22Rv1 (cell line): ENCODE measurements at regions not wholly inside any gene's neighbourhood (a gene's known extent, or its start where the extent isn't known, plus 50 kb on each side); places are given as distances from the start of the nearest gene placed in this dataset.

Experiments used
- H3K27ac ChIP-seq: fragments of 450-650 bp; 2 replicates; pipeline ENCODE4 v1.5.1; 2017
- ZFX ChIP-seq: fragments of 450-650 bp; IDR thresholded peaks from 2 replicates; pipeline ENCODE4 v1.6.1; 2017; ENCODE audit warnings: antibody characterized with exemption, borderline replicate concordance
- TF ChIP-seq, protein P1 (sequence below): fragments of 450-650 bp; IDR thresholded peaks from 2 replicates; pipeline ENCODE4 v1.5.1; 2017; ENCODE audit warnings: mild to moderate bottlenecking

DNA sequence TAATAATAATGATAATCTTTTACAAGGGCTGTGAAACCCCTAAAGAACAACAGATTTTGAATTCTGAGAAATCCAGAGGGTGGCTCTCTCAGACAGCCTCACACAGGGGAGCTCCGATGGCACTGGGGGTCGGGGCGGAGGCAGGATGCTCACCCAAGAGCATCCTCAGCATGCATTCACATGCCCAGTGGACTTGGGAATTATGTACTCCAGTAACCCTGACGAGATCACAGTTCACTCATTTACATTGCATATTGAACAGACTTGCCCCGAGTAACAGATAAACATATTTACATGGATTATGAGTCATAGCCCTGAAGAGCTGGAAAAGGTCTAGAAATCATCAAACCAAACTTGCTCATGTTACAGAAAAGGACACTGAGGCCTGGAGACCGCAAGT lies 482.7 kb upstream of the JARID2 start:
- no peak overlapping the region for H3K27ac ChIP-seq
- TF ChIP-seq, protein P1, sequence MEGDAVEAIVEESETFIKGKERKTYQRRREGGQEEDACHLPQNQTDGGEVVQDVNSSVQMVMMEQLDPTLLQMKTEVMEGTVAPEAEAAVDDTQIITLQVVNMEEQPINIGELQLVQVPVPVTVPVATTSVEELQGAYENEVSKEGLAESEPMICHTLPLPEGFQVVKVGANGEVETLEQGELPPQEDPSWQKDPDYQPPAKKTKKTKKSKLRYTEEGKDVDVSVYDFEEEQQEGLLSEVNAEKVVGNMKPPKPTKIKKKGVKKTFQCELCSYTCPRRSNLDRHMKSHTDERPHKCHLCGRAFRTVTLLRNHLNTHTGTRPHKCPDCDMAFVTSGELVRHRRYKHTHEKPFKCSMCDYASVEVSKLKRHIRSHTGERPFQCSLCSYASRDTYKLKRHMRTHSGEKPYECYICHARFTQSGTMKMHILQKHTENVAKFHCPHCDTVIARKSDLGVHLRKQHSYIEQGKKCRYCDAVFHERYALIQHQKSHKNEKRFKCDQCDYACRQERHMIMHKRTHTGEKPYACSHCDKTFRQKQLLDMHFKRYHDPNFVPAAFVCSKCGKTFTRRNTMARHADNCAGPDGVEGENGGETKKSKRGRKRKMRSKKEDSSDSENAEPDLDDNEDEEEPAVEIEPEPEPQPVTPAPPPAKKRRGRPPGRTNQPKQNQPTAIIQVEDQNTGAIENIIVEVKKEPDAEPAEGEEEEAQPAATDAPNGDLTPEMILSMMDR, result no peak
- TF ChIP-seq ZFX, result no peak

DNA sequence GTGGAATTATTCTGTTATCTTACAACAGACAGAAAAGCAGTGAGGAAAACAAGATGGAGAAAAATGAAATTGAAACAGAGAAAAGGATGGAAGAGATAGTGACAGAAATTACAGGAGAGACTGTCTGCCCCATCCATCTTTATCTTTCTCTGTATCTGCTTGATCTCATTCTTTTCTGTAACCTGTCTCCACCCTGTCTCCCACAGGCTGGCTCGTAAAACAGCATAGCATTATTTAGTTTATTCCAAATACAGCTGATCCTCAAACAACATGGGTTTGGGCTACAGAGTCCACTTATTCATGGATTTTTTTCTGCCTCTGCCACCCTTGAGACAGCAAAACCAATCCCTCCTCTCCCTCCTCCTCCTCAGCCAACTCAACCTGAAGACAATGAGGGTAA lies 482.3 kb upstream of the JARID2 start:
- TF ChIP-seq ZFX, result no peak
- TF ChIP-seq, protein P1, result no peak
- no peak overlapping the region for H3K27ac ChIP-seq

DNA sequence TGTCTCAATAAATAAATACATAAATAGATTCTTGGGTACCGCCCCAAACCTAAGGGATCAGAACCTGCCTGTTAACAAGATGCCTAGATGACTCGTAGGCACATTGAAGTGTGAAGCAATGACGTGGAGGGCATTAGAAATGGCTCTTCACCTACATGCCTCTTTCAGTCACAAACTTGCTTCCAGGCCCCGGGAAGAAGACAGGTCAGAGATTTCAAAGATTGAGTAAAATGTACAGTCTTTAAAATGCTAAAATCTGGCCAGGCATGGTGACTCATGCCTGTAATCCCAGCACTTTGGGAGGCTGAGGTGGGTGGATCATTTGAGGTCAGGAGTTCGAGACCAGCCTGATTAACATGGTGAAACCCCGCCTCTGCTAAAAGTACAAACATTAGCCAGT lies 480.8 kb upstream of the JARID2 start:
- TF ChIP-seq, protein P1, result no peak
- TF ChIP-seq ZFX, result no peak
- H3K27ac ChIP-seq, result no peak overlapping the region

DNA sequence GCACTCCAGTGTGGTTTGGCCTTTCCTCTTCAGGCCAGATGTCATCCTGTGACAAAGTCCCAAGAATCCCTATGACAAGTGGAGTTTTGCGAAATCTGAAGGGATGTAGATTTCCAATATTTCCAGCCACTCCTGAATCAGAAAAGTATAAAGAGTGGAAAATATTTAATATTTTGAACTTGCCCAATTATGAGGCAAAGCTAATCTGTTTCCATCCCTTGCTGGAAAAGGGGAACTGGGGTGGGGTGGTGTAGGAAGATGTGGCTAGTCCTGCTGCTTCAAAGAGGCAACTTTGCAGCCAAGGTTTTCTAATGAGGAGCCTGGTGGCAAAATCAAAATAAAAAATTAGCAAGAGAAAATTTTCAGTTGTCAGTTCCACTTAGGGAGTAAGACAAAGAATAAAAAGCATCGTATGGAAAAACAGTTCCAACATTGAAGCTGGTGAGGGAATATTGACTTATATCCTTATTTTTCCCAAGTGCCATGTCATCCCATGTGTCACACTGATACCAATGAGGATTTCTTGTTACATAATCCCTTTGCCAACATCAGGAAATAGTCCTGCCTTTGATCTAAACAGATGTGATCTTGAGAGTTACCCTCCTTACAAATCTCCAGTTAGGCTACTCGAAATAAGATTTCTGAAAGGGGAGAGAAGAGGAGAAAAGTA lies 480.0 kb upstream of the JARID2 start:
- TF ChIP-seq ZFX, result no peak
- TF ChIP-seq, protein P1, result no peak
- no peak overlapping the region for H3K27ac ChIP-seq

DNA sequence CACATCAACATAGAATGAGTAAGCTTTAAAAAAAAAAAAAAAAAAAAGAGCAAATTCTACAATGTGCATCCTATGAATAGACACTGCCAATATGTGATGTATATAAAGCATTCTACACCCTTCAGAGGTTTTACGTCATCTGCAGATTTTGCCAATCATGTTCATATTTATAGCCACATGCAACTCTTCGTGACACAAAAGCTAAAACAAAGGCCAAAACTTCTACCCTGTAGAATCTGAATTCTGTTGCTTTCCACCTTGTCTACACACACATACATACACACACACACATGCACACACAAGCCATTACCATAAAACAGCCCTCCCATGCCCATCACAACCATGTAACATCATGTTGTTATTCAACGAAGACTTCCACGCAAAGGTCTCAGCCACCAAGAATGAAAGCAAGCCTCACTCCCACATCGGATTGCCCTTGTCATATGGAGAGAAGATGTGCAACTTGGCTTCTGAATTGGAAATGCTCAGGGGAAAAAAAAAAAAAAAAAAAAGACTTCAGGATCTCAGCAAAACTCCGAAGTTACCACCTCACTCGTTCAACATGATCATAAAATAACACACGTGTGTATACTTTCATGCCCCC lies 479.4 kb upstream of the JARID2 start:
- no peak overlapping the region for H3K27ac ChIP-seq
- TF ChIP-seq, protein P1, result no peak
- TF ChIP-seq ZFX, result no peak

DNA sequence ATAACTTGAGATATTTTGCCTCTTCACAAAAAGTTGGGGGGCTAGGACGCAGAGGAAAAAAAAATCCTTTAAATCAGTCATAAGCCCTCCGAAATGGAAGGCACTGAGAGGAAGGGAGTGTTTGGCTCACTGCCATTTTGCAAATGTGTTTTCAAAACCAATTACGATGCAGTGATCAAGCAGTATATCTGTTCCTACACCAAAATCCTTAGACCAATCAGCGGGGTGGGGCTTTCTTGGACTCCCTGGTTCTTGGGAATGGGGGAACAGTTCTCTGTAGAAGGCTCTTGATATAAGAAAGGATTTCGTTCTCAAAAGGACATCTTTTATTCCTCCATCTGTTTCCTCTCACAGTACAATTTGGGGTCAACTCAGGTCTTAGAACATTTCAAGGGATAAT lies 478.6 kb upstream of the JARID2 start:
- TF ChIP-seq, protein P1, result no peak
- no peak for TF ChIP-seq ZFX
- H3K27ac ChIP-seq, result no peak overlapping the region

DNA sequence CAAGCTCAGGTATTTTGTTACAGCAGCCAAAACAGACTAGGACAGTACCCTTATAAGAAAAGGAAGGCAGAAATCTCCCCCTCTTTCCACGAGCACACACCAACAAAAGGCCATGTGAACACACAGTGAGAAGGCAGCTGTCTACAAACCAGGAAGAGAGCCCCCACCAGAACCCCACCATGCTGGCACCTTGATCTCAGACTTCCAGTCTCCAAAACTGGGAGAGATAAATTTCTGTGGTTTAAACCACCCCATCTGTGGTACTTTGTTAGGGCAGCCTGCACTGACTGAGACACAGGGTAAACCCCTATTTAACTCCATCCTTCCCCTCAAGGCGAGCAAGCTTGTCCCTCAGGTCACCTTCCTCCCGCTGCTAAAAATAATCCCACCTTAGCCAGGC lies 475.8 kb upstream of the JARID2 start:
- H3K27ac ChIP-seq, result no peak overlapping the region
- no peak for TF ChIP-seq ZFX
- TF ChIP-seq, protein P1, result no peak
